HG02852 (cell line): ENCODE measurements at regions not wholly inside any gene's neighbourhood (a gene's known extent, or its start where the extent isn't known, plus 50 kb on each side); places are given as distances from the start of the nearest gene placed in this dataset.

Source experiments
- ATAC-seq: cut with Tn5 transposase; IDR thresholded peaks from one replicate; pipeline ENCODE4 v1.9.1; 2021; ENCODE audit warnings: mild to moderate bottlenecking, moderate library complexity; ENCODE audit not compliant: unreplicated experiment

- ATAC-seq = no peak
These were observed 472.1 kb downstream of the CDH2 start for GRCh38 chr18:27704736-27705361.

- ATAC-seq = no peak
These were observed 477.8 kb downstream of the CDH2 start for GRCh38 chr18:27699137-27699536.

- no peak for ATAC-seq
These were observed 480.8 kb downstream of the CDH2 start for GRCh38 chr18:27696148-27696547.

GRCh38 chr18:27695503-27695902 lies 481.4 kb downstream of the CDH2 start:
- ATAC-seq = no peak

GRCh38 chr18:27695052-27695451 lies 481.9 kb downstream of the CDH2 start:
- ATAC-seq = no peak

- ATAC-seq = no peak
These were observed 488.3 kb downstream of the CDH2 start for GRCh38 chr18:27688581-27688980.

- ATAC-seq = no peak
These were observed 489.5 kb downstream of the CDH2 start for GRCh38 chr18:27687351-27687979.

GRCh38 chr18:27685807-27686412 lies 491.0 kb downstream of the CDH2 start:
- no peak for ATAC-seq

GRCh38 chr18:27685091-27685490 lies 491.8 kb downstream of the CDH2 start:
- ATAC-seq = no peak

GRCh38 chr18:27674411-27674810 lies 489.3 kb upstream of the CHST9 start:
- ATAC-seq = no peak

- ATAC-seq = no peak
These were observed 488.8 kb upstream of the CHST9 start for GRCh38 chr18:27673861-27674260.

GRCh38 chr18:27668158-27668557 lies 483.1 kb upstream of the CHST9 start:
- no peak for ATAC-seq

- no peak for ATAC-seq
These were observed 482.0 kb upstream of the CHST9 start for GRCh38 chr18:27667064-27667463.

- ATAC-seq = no peak
These were observed 480.9 kb upstream of the CHST9 start for GRCh38 chr18:27666016-27666415.

GRCh38 chr18:27665264-27665799 lies 480.2 kb upstream of the CHST9 start:
- ATAC-seq = no peak

GRCh38 chr18:27662949-27663348 lies 477.8 kb upstream of the CHST9 start:
- no peak for ATAC-seq

GRCh38 chr18:27662537-27662936 lies 477.4 kb upstream of the CHST9 start:
- no peak for ATAC-seq

- ATAC-seq = no peak
These were observed 476.4 kb upstream of the CHST9 start for GRCh38 chr18:27661320-27662018.

- ATAC-seq = no peak
These were observed 471.8 kb upstream of the CHST9 start for GRCh38 chr18:27656905-27657304.

GRCh38 chr18:27656167-27656778 lies 471.2 kb upstream of the CHST9 start:
- no peak for ATAC-seq

GRCh38 chr18:27653247-27653646 lies 468.1 kb upstream of the CHST9 start:
- ATAC-seq = no peak
